ENCODE measurements at regions not wholly inside any gene's neighbourhood (a gene's known extent, or its start where the extent isn't known, plus 50 kb on each side); places are given as distances from the start of the nearest gene placed in this dataset.
"Not testable (repeated sequence)": the region's sequence is repeated elsewhere in the genome, so short reads cannot be mapped to it uniquely, and the experiment has no call there.

- intact Hi-C loops (cut with DNase I): no loop called here
- no peak for DNase-seq (ENCODE audit: low spot score)
Observed at GRCh38 chr20:48535556-48535955, 292.2 kb downstream of the PREX1 start.

- DNase-seq (ENCODE audit: low spot score): no peak
- intact Hi-C loops (cut with DNase I): no loop called here
Observed at GRCh38 chr20:48532028-48532427, 295.8 kb downstream of the PREX1 start.

GRCh38 chr20:48531505-48531904 is 296.3 kb downstream of the PREX1 start:
- intact Hi-C loops (cut with DNase I): no loop called here
- DNase-seq (ENCODE audit: low spot score): no peak

GRCh38 chr20:48530957-48531356 is 296.8 kb downstream of the PREX1 start:
- intact Hi-C loops (cut with DNase I): no loop called here
- DNase-seq (ENCODE audit: low spot score): no peak

GRCh38 chr20:48528346-48528745 is 299.5 kb downstream of the PREX1 start:
- intact Hi-C loops (cut with DNase I): no loop called here
- DNase-seq (ENCODE audit: low spot score): no peak

- intact Hi-C loops (cut with DNase I): no loop called here
- no peak for DNase-seq (ENCODE audit: low spot score)
Observed at GRCh38 chr20:48527771-48528170, 300.0 kb downstream of the PREX1 start.

- DNase-seq (ENCODE audit: low spot score): no peak
- intact Hi-C loops (cut with DNase I): no loop called here
Observed at GRCh38 chr20:48526936-48527335, 300.9 kb downstream of the PREX1 start.

- no peak for DNase-seq (ENCODE audit: low spot score)
- intact Hi-C loops (cut with DNase I): no loop called here
Observed at GRCh38 chr20:48525400-48525799, 302.4 kb downstream of the PREX1 start.

- no peak for DNase-seq (ENCODE audit: low spot score)
- intact Hi-C loops (cut with DNase I): no loop called here
Observed at GRCh38 chr20:48524582-48524981, 303.2 kb downstream of the PREX1 start.

GRCh38 chr20:48523191-48523995 is 304.4 kb downstream of the PREX1 start:
- no peak for DNase-seq (ENCODE audit: low spot score)
- intact Hi-C loops (cut with DNase I): no loop called here

- no peak for DNase-seq (ENCODE audit: low spot score)
- intact Hi-C loops (cut with DNase I): no loop called here
Observed at GRCh38 chr20:48521121-48521520, 306.7 kb downstream of the PREX1 start.

GRCh38 chr20:48516196-48516595 is 311.6 kb downstream of the PREX1 start:
- intact Hi-C loops (cut with DNase I): loop anchor here (2.0 kb wide), 1 partner anchor 621 kb away; no protein-coding TSS in a partner anchor
- not testable (repeated sequence) for DNase-seq (ENCODE audit: low spot score)

- DNase-seq (ENCODE audit: low spot score); intact Hi-C loops (cut with DNase I): not testable (repeated sequence)
Observed at GRCh38 chr20:48514577-48514976, 313.2 kb downstream of the PREX1 start.

GRCh38 chr20:48512539-48512938 is 315.3 kb downstream of the PREX1 start:
- DNase-seq (ENCODE audit: low spot score); intact Hi-C loops (cut with DNase I): not testable (repeated sequence)

GRCh38 chr20:48505066-48505465 is 322.7 kb downstream of the PREX1 start:
- intact Hi-C loops (cut with DNase I); DNase-seq (ENCODE audit: low spot score): not testable (repeated sequence)

- intact Hi-C loops (cut with DNase I): no loop called here
- no peak for DNase-seq (ENCODE audit: low spot score)
Observed at GRCh38 chr20:48503166-48503815, 324.5 kb downstream of the PREX1 start.

- intact Hi-C loops (cut with DNase I): no loop called here
- DNase-seq (ENCODE audit: low spot score): no peak
Observed at GRCh38 chr20:48502758-48503157, 325.0 kb downstream of the PREX1 start.

GRCh38 chr20:48502016-48502415 is 325.8 kb downstream of the PREX1 start:
- intact Hi-C loops (cut with DNase I): no loop called here
- no peak for DNase-seq (ENCODE audit: low spot score)

- intact Hi-C loops (cut with DNase I); DNase-seq (ENCODE audit: low spot score): not testable (repeated sequence)
Observed at GRCh38 chr20:48500900-48501299, 326.9 kb downstream of the PREX1 start.

GRCh38 chr20:48498939-48499338 is 328.9 kb downstream of the PREX1 start:
- DNase-seq (ENCODE audit: low spot score); intact Hi-C loops (cut with DNase I): not testable (repeated sequence)

- intact Hi-C loops (cut with DNase I); DNase-seq (ENCODE audit: low spot score): not testable (repeated sequence)
Observed at GRCh38 chr20:48498125-48498524, 329.7 kb downstream of the PREX1 start.

All from cardiac septum (tissue), 1 donor.